ENCODE measurements at regions not wholly inside any gene's neighbourhood (a gene's known extent, or its start where the extent isn't known, plus 50 kb on each side); places are given as distances from the start of the nearest gene placed in this dataset.
"Not testable (repeated sequence)": the region's sequence is repeated elsewhere in the genome, so short reads cannot be mapped to it uniquely, and the experiment has no call there.

- DNase-seq (ENCODE audit: low spot score, unreplicated experiment): no peak
- Mint-ChIP-seq H3K4me1 (ENCODE audit: low read depth) (no peaks in the 10 kb centered on the region), H3K27me3 (no peaks in the 10 kb centered on the region), H3K27ac (no peak overlapping the region), H3K4me3 (ENCODE audit: low read depth) (no peak overlapping the region), H3K36me3 (ENCODE audit: insufficient read depth) (no peaks in the 10 kb centered on the region), H3K9me3 (ENCODE audit: low read depth) (no peaks in the 10 kb centered on the region)
- TF ChIP-seq CTCF (IDR thresholded peaks at IDR 0.05; ENCODE audit: unreplicated experiment): no peak
Observed at GRCh38 chr9:102642651-102643050, 352.5 kb upstream of the CYLC2 start.

GRCh38 chr9:102631559-102631958 is 363.6 kb upstream of the CYLC2 start:
- Mint-ChIP-seq H3K4me3 (ENCODE audit: low read depth) (no peak overlapping the region), H3K27me3 (no peaks in the 10 kb centered on the region), H3K4me1 (ENCODE audit: low read depth) (no peaks in the 10 kb centered on the region), H3K27ac (no peak overlapping the region), H3K36me3 (ENCODE audit: insufficient read depth) (no peaks in the 10 kb centered on the region), H3K9me3 (ENCODE audit: low read depth) (peaks cover 42% of the 10 kb centered on the region)
- DNase-seq (ENCODE audit: low spot score, unreplicated experiment): no peak
- TF ChIP-seq CTCF (IDR thresholded peaks at IDR 0.05; ENCODE audit: unreplicated experiment): peak; percentile 25

DNA sequence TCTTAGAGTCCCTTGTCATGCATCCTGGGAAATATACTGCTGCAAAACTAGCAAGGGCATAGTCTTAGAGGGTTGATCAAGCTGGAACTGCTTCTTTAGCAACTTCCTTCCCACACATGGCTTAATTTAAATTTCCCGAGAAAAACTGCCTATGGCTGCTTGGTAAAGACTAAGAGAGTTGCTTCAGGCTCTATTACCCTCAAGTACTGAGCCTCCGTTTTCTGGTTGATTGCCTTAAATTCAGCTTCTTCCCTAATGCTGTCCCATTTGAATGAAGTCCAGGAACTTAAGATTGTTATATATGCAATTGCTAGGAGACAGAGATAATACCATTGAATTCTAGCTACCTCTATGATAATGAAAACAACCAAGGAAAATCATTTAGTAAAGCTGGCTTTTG is 385.7 kb upstream of the CYLC2 start:
- H3K4me1 Mint-ChIP-seq (ENCODE audit: low read depth): no peaks in the 10 kb centered on the region
- no peak for DNase-seq (ENCODE audit: low spot score, unreplicated experiment)
- peaks cover 7% of the 10 kb centered on the region for H3K9me3 Mint-ChIP-seq (ENCODE audit: low read depth)
- TF ChIP-seq CTCF (IDR thresholded peaks at IDR 0.05; ENCODE audit: unreplicated experiment): no peak
- no peak overlapping the region for H3K4me3 Mint-ChIP-seq (ENCODE audit: low read depth)
- H3K27ac Mint-ChIP-seq: no peak overlapping the region
- H3K36me3 Mint-ChIP-seq (ENCODE audit: insufficient read depth): no peaks in the 10 kb centered on the region
- no peaks in the 10 kb centered on the region for H3K27me3 Mint-ChIP-seq

GRCh38 chr9:102603198-102604195 is 391.6 kb upstream of the CYLC2 start:
- not testable (repeated sequence) for H3K36me3 Mint-ChIP-seq (ENCODE audit: insufficient read depth); H3K4me1 Mint-ChIP-seq (ENCODE audit: low read depth); H3K27ac Mint-ChIP-seq; DNase-seq (ENCODE audit: low spot score, unreplicated experiment); H3K27me3 Mint-ChIP-seq; H3K4me3 Mint-ChIP-seq (ENCODE audit: low read depth)
- H3K9me3 Mint-ChIP-seq (ENCODE audit: low read depth): peaks cover 22% of the 10 kb centered on the region

- H3K36me3 Mint-ChIP-seq (ENCODE audit: insufficient read depth): no peaks in the 10 kb centered on the region
- H3K27ac Mint-ChIP-seq: no peak overlapping the region
- H3K9me3 Mint-ChIP-seq (ENCODE audit: low read depth): peaks cover 1% of the 10 kb centered on the region
- no peak overlapping the region for H3K4me3 Mint-ChIP-seq (ENCODE audit: low read depth)
- DNase-seq (ENCODE audit: low spot score, unreplicated experiment): no peak
- H3K27me3 Mint-ChIP-seq: peaks cover 36% of the 10 kb centered on the region
- H3K4me1 Mint-ChIP-seq (ENCODE audit: low read depth): peaks cover under 1% of the 10 kb centered on the region
- no peak for TF ChIP-seq CTCF (IDR thresholded peaks at IDR 0.05; ENCODE audit: unreplicated experiment)
Observed at GRCh38 chr9:102594241-102594640, 400.9 kb upstream of the CYLC2 start.

- Mint-ChIP-seq H3K4me3 (ENCODE audit: low read depth) (no peak overlapping the region), H3K36me3 (ENCODE audit: insufficient read depth) (no peaks in the 10 kb centered on the region), H3K9me3 (ENCODE audit: low read depth) (no peaks in the 10 kb centered on the region), H3K27ac (no peak overlapping the region), H3K4me1 (ENCODE audit: low read depth) (peaks cover 12% of the 10 kb centered on the region), H3K27me3 (peaks cover 33% of the 10 kb centered on the region)
- TF ChIP-seq CTCF (IDR thresholded peaks at IDR 0.05; ENCODE audit: unreplicated experiment): no peak
- DNase-seq (ENCODE audit: low spot score, unreplicated experiment): no peak
Observed at GRCh38 chr9:102587281-102587680, 407.9 kb upstream of the CYLC2 start.
